ENCODE measurements at regions not wholly inside any gene's neighbourhood (a gene's known extent, or its start where the extent isn't known, plus 50 kb on each side); places are given as distances from the start of the nearest gene placed in this dataset.
"Not testable (repeated sequence)": the region's sequence is repeated elsewhere in the genome, so short reads cannot be mapped to it uniquely, and the experiment has no call there.

GRCh38 chrX:817759-818300 is 187.2 kb downstream of the SHOX start:
- Histone ChIP-seq H3K27ac (no peak overlapping the region), H3K4me3 (no peak overlapping the region)
- DNase-seq (ENCODE audit: low spot score) = no peak
- TF ChIP-seq, protein P1, sequence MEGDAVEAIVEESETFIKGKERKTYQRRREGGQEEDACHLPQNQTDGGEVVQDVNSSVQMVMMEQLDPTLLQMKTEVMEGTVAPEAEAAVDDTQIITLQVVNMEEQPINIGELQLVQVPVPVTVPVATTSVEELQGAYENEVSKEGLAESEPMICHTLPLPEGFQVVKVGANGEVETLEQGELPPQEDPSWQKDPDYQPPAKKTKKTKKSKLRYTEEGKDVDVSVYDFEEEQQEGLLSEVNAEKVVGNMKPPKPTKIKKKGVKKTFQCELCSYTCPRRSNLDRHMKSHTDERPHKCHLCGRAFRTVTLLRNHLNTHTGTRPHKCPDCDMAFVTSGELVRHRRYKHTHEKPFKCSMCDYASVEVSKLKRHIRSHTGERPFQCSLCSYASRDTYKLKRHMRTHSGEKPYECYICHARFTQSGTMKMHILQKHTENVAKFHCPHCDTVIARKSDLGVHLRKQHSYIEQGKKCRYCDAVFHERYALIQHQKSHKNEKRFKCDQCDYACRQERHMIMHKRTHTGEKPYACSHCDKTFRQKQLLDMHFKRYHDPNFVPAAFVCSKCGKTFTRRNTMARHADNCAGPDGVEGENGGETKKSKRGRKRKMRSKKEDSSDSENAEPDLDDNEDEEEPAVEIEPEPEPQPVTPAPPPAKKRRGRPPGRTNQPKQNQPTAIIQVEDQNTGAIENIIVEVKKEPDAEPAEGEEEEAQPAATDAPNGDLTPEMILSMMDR (IDR thresholded peaks at IDR 0.05) = no peak

GRCh38 chrX:817147-817546 is 186.6 kb downstream of the SHOX start:
- H3K4me3 ChIP-seq; H3K27ac ChIP-seq; DNase-seq (ENCODE audit: low spot score): not testable (repeated sequence)

DNA sequence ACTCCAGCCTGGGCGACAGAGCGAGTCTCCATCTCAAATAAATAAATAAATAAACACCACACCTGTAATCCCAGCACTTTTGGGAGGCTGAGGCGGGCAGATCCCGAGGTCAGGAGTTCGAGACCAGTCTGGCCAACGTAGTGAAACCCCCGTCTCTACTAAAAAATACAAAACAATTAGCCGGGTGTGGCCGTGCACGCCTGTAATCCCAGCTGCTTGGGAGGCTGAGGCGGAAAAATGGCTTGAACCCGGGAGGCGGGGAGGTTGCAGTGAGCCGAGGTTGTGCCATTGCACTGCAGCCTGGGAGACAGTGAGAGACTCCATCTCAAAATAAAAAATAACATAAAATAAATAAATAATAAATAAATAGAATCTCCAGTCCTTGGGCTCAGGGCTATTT is 185.8 kb downstream of the SHOX start:
- TF ChIP-seq, protein P1 (IDR thresholded peaks at IDR 0.05) = no peak
- H3K27ac ChIP-seq = no peak overlapping the region
- H3K4me3 ChIP-seq = no peak overlapping the region
- no peak for DNase-seq (ENCODE audit: low spot score)

- TF ChIP-seq, protein P1 (IDR thresholded peaks at IDR 0.05) = no peak
- DNase-seq (ENCODE audit: low spot score) = no peak
- H3K4me3 ChIP-seq = no peak overlapping the region
- H3K27ac ChIP-seq = no peak overlapping the region
Observed at GRCh38 chrX:810186-810585, 179.6 kb downstream of the SHOX start.

- DNase-seq (ENCODE audit: low spot score) = no peak
- Histone ChIP-seq H3K27ac (no peak overlapping the region), H3K4me3 (no peak overlapping the region)
- TF ChIP-seq, protein P1 (IDR thresholded peaks at IDR 0.05) = no peak
Observed at GRCh38 chrX:809081-809480, 178.5 kb downstream of the SHOX start.

GRCh38 chrX:806586-806985 is 176.0 kb downstream of the SHOX start:
- Histone ChIP-seq H3K27ac (no peak overlapping the region), H3K4me3 (no peak overlapping the region)
- TF ChIP-seq, protein P1 (IDR thresholded peaks at IDR 0.05) = no peak
- DNase-seq (ENCODE audit: low spot score) = no peak

GRCh38 chrX:805988-806387 is 175.4 kb downstream of the SHOX start:
- no peak overlapping the region for H3K27ac ChIP-seq
- TF ChIP-seq, protein P1 (IDR thresholded peaks at IDR 0.05) = no peak
- H3K4me3 ChIP-seq = no peak overlapping the region
- no peak for DNase-seq (ENCODE audit: low spot score)

Data from coronary artery (tissue), 2 donors.